ENCODE measurements at regions not wholly inside any gene's neighbourhood (a gene's known extent, or its start where the extent isn't known, plus 50 kb on each side); places are given as distances from the start of the nearest gene placed in this dataset.

GRCh38 chr18:39845631-39846030 lies 2109.4 kb upstream of the PIK3C3 start:
- TF ChIP-seq POLR2A (IDR thresholded peaks at IDR 0.05) = no peak
- TF ChIP-seq CTCF (IDR thresholded peaks at IDR 0.05) = no peak

Data from sigmoid colon (tissue), 3 donors.